K562 (cell line): ENCODE measurements at regions not wholly inside any gene's neighbourhood (a gene's known extent, or its start where the extent isn't known, plus 50 kb on each side); places are given as distances from the start of the nearest gene placed in this dataset.

Source experiments
- ATF6 ChIP-seq: sonication (generic); formaldehyde crosslinking; IDR thresholded peaks from 2 replicates; pipeline ENCODE4 v1.4.0; 2020; ENCODE audit warnings: mild to moderate bottlenecking, missing genetic modification reagents
- CTCF ChIP-seq, 3 experiments: IDR thresholded peaks in 2 of 3; conservative IDR thresholded peaks in 1 of 3; 2 replicates each; pipeline ENCODE4 v1.5.1; 2011 to 2012; ENCODE audit warnings: low read length in 3 of 3, mild to moderate bottlenecking in 3 of 3, control low read depth in 2 of 3, improper control_type of control experiment in 1 of 3, inconsistent platforms in 1 of 3, low read depth in 1 of 3, mixed read lengths in 1 of 3, moderate library complexity in 1 of 3; ENCODE audit not compliant: insufficient read depth in 2 of 3
- ESRRB ChIP-seq: fragments of 250-450 bp; sonication (Bioruptor Pico); IDR thresholded peaks from 2 replicates; pipeline ENCODE4 v1.5.0; 2020; ENCODE audit warnings: mild to moderate bottlenecking, moderate library complexity, borderline replicate concordance
- KLF13 ChIP-seq: fragments of 450-650 bp; IDR thresholded peaks from 2 replicates; pipeline ENCODE4 v1.6.1; 2016; ENCODE audit warnings: missing genetic modification characterization, low read depth, mild to moderate bottlenecking, missing compliant biosample characterization, moderate library complexity, borderline replicate concordance
- MAX ChIP-seq: sonication (generic); formaldehyde crosslinking; IDR thresholded peaks from 2 replicates; pipeline ENCODE4 v1.9.0; 2022; ENCODE audit warnings: mild to moderate bottlenecking, missing genetic modification reagents
- NKRF ChIP-seq: fragments of 450-650 bp; IDR thresholded peaks from 2 replicates; pipeline ENCODE4 v1.6.1; 2016; ENCODE audit warnings: borderline replicate concordance
- POLR2A ChIP-seq: fragments of 450-650 bp; conservative IDR thresholded peaks from 2 replicates; pipeline ENCODE4 v1.6.1; 2016
- POLR2AphosphoS5 ChIP-seq: IDR thresholded peaks from 2 replicates; pipeline ENCODE4 v1.6.1; 2011; ENCODE audit warnings: mild to moderate bottlenecking, low read depth, low read length, moderate library complexity; ENCODE audit not compliant: control insufficient read depth, insufficient read depth

GRCh38 chr7:68065581-68065980 is 1068.9 kb downstream of the TYW1 start:
- TF ChIP-seq POLR2AphosphoS5 (no peak), ATF6 (CRISPR knock-in tag) (no peak), KLF13 (tag) (no peak), ESRRB (CRISPR knock-in tag) (no peak), CTCF (IDR thresholded peaks at IDR 0.05 in 2 of 3, conservative IDR thresholded peaks at IDR 0.05 in 1 of 3; ENCODE audit: insufficient read depth in 2 of 3, low read depth in 1 of 3, low read length in 3 of 3) (no peak), NKRF (no peak), POLR2A (no peak), MAX (CRISPR knock-in tag) (no peak)
